Nephron progenitor cell (in vitro differentiated cells): ENCODE measurements at regions not wholly inside any gene's neighbourhood (a gene's known extent, or its start where the extent isn't known, plus 50 kb on each side); places are given as distances from the start of the nearest gene placed in this dataset.

Source experiments
- DNase-seq: peaks from one replicate; pipeline ENCODE4 v3.0.0; 2021
- H3K27ac Mint-ChIP-seq: 2 replicates; pipeline ENCODE4 v1.8.0; 2021; ENCODE audit warnings: mild to moderate bottlenecking, moderate library complexity, mixed read lengths
- H3K27me3 Mint-ChIP-seq: 2 replicates; pipeline ENCODE4 v1.8.0; 2021; ENCODE audit warnings: mild to moderate bottlenecking, low read depth, mixed read lengths; ENCODE audit not compliant: poor library complexity
- H3K36me3 Mint-ChIP-seq: 2 replicates; pipeline ENCODE4 v1.8.0; 2021; ENCODE audit warnings: low read depth, mixed read lengths
- H3K4me1 Mint-ChIP-seq: 2 replicates; pipeline ENCODE4 v1.8.0; 2021; ENCODE audit warnings: mixed read lengths
- H3K4me3 Mint-ChIP-seq: 2 replicates; pipeline ENCODE4 v1.8.0; 2021; ENCODE audit warnings: mild to moderate bottlenecking, moderate library complexity, mixed read lengths
- H3K9me3 Mint-ChIP-seq: 2 replicates; pipeline ENCODE4 v1.8.0; 2021; ENCODE audit warnings: mild to moderate bottlenecking, moderate library complexity, mixed read lengths
- CTCF ChIP-seq: fragments of 200-600 bp; sonication (generic); IDR thresholded peaks from 2 replicates; pipeline ENCODE4 v1.5.0; 2021; ENCODE audit warnings: antibody characterized with exemption

GRCh38 chr11:95661162-95661561, 128.4 kb downstream of the FAM76B start:
- DNase-seq, result no peak

GRCh38 chr11:95660038-95660437, 129.5 kb downstream of the FAM76B start:
- H3K4me3 Mint-ChIP-seq, result no peak overlapping the region
- DNase-seq, result no peak
- H3K27me3 Mint-ChIP-seq, result no peaks in the 10 kb centered on the region
- peaks cover 41% of the 10 kb centered on the region for H3K4me1 Mint-ChIP-seq
- peak overlapping the region; percentile 11 for H3K27ac Mint-ChIP-seq
- H3K9me3 Mint-ChIP-seq, result peaks cover 19% of the 10 kb centered on the region
- TF ChIP-seq CTCF, result no peak
- H3K36me3 Mint-ChIP-seq, result peaks cover 13% of the 10 kb centered on the region

More at GRCh38 chr11:95661162-95661561, 128.4 kb downstream of the FAM76B start:
- Mint-ChIP-seq H3K4me3 (no peak overlapping the region), H3K36me3 (peaks cover 23% of the 10 kb centered on the region), H3K27ac (no peak overlapping the region), H3K9me3 (peaks cover 29% of the 10 kb centered on the region), H3K27me3 (no peaks in the 10 kb centered on the region), H3K4me1 (peaks cover 30% of the 10 kb centered on the region)
- TF ChIP-seq CTCF, result no peak

GRCh38 chr11:95659088-95659487, 130.5 kb downstream of the FAM76B start:
- no peak overlapping the region for H3K4me3 Mint-ChIP-seq
- peaks cover 44% of the 10 kb centered on the region for H3K4me1 Mint-ChIP-seq
- TF ChIP-seq CTCF, result no peak
- H3K36me3 Mint-ChIP-seq, result peaks cover 11% of the 10 kb centered on the region
- H3K9me3 Mint-ChIP-seq, result peaks cover 17% of the 10 kb centered on the region
- H3K27ac Mint-ChIP-seq, result peak overlapping the region; percentile 11
- DNase-seq, result no peak
- H3K27me3 Mint-ChIP-seq, result no peaks in the 10 kb centered on the region

GRCh38 chr11:95655536-95655935, 134.0 kb downstream of the FAM76B start:
- peak; percentile 4 for DNase-seq
- Mint-ChIP-seq H3K27ac (peak overlapping the region; percentile 84), H3K36me3 (no peaks in the 10 kb centered on the region), H3K4me1 (peaks cover 61% of the 10 kb centered on the region), H3K27me3 (no peaks in the 10 kb centered on the region), H3K9me3 (no peaks in the 10 kb centered on the region), H3K4me3 (peak overlapping the region; percentile 2)
- no peak for TF ChIP-seq CTCF

GRCh38 chr11:95653680-95654079, 135.9 kb downstream of the FAM76B start:
- Mint-ChIP-seq H3K9me3 (no peaks in the 10 kb centered on the region), H3K27me3 (no peaks in the 10 kb centered on the region), H3K36me3 (no peaks in the 10 kb centered on the region), H3K4me1 (peaks cover 63% of the 10 kb centered on the region), H3K27ac (no peak overlapping the region), H3K4me3 (no peak overlapping the region)
- no peak for DNase-seq
- TF ChIP-seq CTCF, result no peak

- Mint-ChIP-seq H3K27ac (no peak overlapping the region), H3K4me1 (peaks cover 65% of the 10 kb centered on the region), H3K36me3 (no peaks in the 10 kb centered on the region), H3K9me3 (no peaks in the 10 kb centered on the region), H3K4me3 (no peak overlapping the region), H3K27me3 (no peaks in the 10 kb centered on the region)
- no peak for DNase-seq
- no peak for TF ChIP-seq CTCF
Measured at GRCh38 chr11:95653099-95653498, 136.5 kb downstream of the FAM76B start.
